ENCODE measurements at regions not wholly inside any gene's neighbourhood (a gene's known extent, or its start where the extent isn't known, plus 50 kb on each side); places are given as distances from the start of the nearest gene placed in this dataset.
A peak's percentile ranks its signal among the peaks of the same experiment; 100 is the strongest.

DNA sequence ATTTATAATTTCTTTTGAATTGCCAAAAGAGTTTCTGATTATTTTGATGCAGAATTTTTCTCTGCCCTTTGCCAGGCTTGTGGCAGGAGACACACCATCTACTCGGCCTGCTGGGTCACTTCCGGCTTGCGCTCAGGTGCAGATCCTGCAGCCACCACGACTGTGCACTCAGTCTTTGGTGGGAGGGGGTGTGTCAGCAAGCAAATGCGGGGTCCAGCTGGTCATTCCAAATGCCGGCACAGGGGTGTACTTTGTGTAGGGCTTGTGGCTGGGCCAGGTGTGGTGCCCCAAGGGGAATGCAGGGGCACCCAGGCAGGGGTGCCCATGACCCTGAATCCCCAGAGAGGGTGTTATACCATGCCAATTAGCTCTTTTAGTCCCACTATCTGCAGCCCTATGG, 673.0 kb downstream of the TLL1 start:
- TF ChIP-seq POLR2AphosphoS5 (IDR thresholded peaks at IDR 0.05) (no peak), POLR2A (IDR thresholded peaks at IDR 0.05) (no peak), EP300 (IDR thresholded peaks at IDR 0.05; ENCODE audit: low read depth) (no peak)
- TF ChIP-seq, protein P1, sequence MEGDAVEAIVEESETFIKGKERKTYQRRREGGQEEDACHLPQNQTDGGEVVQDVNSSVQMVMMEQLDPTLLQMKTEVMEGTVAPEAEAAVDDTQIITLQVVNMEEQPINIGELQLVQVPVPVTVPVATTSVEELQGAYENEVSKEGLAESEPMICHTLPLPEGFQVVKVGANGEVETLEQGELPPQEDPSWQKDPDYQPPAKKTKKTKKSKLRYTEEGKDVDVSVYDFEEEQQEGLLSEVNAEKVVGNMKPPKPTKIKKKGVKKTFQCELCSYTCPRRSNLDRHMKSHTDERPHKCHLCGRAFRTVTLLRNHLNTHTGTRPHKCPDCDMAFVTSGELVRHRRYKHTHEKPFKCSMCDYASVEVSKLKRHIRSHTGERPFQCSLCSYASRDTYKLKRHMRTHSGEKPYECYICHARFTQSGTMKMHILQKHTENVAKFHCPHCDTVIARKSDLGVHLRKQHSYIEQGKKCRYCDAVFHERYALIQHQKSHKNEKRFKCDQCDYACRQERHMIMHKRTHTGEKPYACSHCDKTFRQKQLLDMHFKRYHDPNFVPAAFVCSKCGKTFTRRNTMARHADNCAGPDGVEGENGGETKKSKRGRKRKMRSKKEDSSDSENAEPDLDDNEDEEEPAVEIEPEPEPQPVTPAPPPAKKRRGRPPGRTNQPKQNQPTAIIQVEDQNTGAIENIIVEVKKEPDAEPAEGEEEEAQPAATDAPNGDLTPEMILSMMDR (IDR thresholded peaks at IDR 0.05), result no peak
- intact Hi-C loops (cut with DNase I; ENCODE audit: low total_unique reads), result no loop called here

DNA sequence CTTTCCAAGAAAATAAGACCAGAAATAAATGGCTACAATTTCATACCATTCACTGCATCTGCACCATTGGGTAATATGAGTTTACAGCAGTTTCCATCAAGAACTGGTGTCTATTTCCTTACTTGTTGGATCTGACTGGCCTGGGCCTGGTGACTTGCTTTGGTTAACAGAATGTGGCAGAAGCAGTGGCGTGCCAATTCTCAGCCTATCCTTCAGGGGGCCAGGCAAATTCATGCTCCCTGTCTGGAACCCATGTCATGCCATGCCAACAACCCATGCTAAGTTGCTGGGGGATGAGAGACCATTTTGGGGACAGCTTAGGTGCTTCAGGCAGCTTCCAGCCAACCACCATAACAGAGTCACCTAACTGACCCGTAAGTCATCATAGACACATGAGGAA, 656.7 kb downstream of the SPOCK3 start:
- 91 to 92% methylated on average over 2 of the region's 2 CpGs for WGBS, 2 donors (ENCODE audit: low coverage in 1 of 2)
- no peaks in the 10 kb centered on the region for H3K27me3 ChIP-seq
- no peak for DNase-seq
- H3K4me1 ChIP-seq, result no peaks in the 10 kb centered on the region
- in situ Hi-C loops (cut with MboI; ENCODE audit: low pct_ligation_motif_present in 1 of 4, low pct_unique_long_range_greater_than_20kb in 1 of 4, low sequenced_read_pairs in 3 of 4), result loop anchor here in 2 of 4 donors (25.0 kb wide), 1 partner anchor 415 kb away; no protein-coding TSS in a partner anchor
- no peak overlapping the region for H3K4me3 ChIP-seq
- intact Hi-C loops (cut with DNase I; ENCODE audit: low total_unique reads), result no loop called here
- TF ChIP-seq POLR2AphosphoS5 (IDR thresholded peaks at IDR 0.05), result no peak
- TF ChIP-seq, protein P1 (IDR thresholded peaks at IDR 0.05), result no peak
- no peak for TF ChIP-seq EP300 (IDR thresholded peaks at IDR 0.05; ENCODE audit: low read depth)
- TF ChIP-seq POLR2A (IDR thresholded peaks at IDR 0.05), result no peak
- H3K9me3 ChIP-seq, result no peaks in the 10 kb centered on the region
- H3K36me3 ChIP-seq, result no peaks in the 10 kb centered on the region
- H3K27ac ChIP-seq, result no peak overlapping the region

More for the DNA sequence above, 673.0 kb downstream of the TLL1 start:
- H3K4me3 ChIP-seq, result no peak overlapping the region
- in situ Hi-C loops (cut with MboI; ENCODE audit: low pct_ligation_motif_present in 1 of 4, low pct_unique_long_range_greater_than_20kb in 1 of 4, low sequenced_read_pairs in 3 of 4), result no loop called here
- DNase-seq, result no peak
- H3K4me1 ChIP-seq, result no peaks in the 10 kb centered on the region
- no peak overlapping the region for H3K27ac ChIP-seq
- no peaks in the 10 kb centered on the region for H3K27me3 ChIP-seq
- 82 to 87% methylated on average over 2 to 6 of the region's 6 CpGs for WGBS, 2 donors (ENCODE audit: low coverage in 1 of 2)
- H3K36me3 ChIP-seq, result no peaks in the 10 kb centered on the region
- H3K9me3 ChIP-seq, result no peaks in the 10 kb centered on the region

DNA sequence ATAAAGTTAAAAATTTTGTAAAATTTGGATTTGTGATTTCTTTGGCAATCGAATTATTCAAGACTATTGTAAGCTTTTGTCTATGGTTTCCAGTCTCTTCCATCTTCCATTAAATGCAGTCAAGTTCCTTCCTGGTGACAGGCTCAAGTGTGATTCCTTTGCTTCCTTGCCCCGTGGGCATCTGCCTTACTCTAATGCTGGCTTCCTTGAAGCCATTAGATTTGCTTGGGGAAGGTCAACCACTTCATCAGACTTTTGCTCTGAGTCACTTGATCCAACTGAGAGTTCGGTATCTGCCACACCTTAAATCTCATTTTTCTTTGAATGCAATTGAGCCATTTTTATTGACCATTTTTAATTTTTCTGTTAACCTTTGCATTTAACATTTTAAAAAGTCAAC, 648.8 kb downstream of the SPOCK3 start:
- Histone ChIP-seq H3K27me3 (no peaks in the 10 kb centered on the region), H3K27ac (no peak overlapping the region), H3K9me3 (no peaks in the 10 kb centered on the region), H3K36me3 (no peaks in the 10 kb centered on the region), H3K4me1 (no peaks in the 10 kb centered on the region), H3K4me3 (no peak overlapping the region)
- DNase-seq, result no peak
- no peak for TF ChIP-seq POLR2AphosphoS5 (IDR thresholded peaks at IDR 0.05)
- TF ChIP-seq, protein P1 (IDR thresholded peaks at IDR 0.05), result no peak
- TF ChIP-seq EP300 (IDR thresholded peaks at IDR 0.05; ENCODE audit: low read depth), result no peak
- TF ChIP-seq POLR2A (IDR thresholded peaks at IDR 0.05), result no peak
- in situ Hi-C loops (cut with MboI; ENCODE audit: low pct_ligation_motif_present in 1 of 4, low pct_unique_long_range_greater_than_20kb in 1 of 4, low sequenced_read_pairs in 3 of 4), result loop anchor here in 2 of 4 donors (25.0 kb wide), 1 partner anchor 423 kb away; no protein-coding TSS in a partner anchor
- intact Hi-C loops (cut with DNase I; ENCODE audit: low total_unique reads), result no loop called here
- 66 to 73% methylated on average over 2 to 3 of the region's 3 CpGs for WGBS, 2 donors (ENCODE audit: low coverage in 1 of 2)

DNA sequence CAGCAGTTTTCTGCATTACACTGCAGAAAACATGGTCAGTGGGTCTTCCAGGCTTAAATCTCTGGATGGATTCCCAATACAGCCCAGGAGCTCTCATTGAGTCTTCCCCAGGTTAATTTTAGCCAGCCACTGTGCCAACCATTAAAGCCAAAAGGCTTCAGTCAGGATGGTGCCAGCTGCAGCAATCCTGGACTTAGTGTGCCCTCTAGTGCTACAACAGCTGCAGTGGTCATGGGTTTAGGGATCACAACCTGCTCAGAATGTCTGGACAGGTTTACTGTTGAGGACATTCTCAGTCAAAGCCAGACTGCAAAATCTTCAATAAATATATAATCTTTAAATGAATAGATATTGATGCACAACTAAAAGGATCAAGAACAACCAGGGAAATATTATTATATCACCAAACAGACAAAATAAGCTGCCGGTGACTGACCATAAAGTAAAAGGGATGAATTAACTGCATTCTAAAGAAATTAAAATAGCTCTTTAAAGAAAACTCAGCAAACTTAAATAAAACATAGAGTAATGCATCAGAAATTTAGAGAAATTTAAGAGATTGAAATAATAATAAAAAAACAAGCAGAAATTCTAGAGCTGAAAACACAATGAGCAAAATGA, 639.9 kb downstream of the SPOCK3 start:
- Histone ChIP-seq H3K4me3 (no peak overlapping the region), H3K27ac (no peak overlapping the region), H3K4me1 (no peaks in the 10 kb centered on the region), H3K36me3 (no peaks in the 10 kb centered on the region), H3K9me3 (no peaks in the 10 kb centered on the region), H3K27me3 (no peaks in the 10 kb centered on the region)
- DNase-seq, result peak; percentile 13
- in situ Hi-C loops (cut with MboI; ENCODE audit: low pct_ligation_motif_present in 1 of 4, low pct_unique_long_range_greater_than_20kb in 1 of 4, low sequenced_read_pairs in 3 of 4), result loop anchor here in 2 of 4 donors (25.0 kb wide), 1 partner anchor 432 kb away; no protein-coding TSS in a partner anchor
- intact Hi-C loops (cut with DNase I; ENCODE audit: low total_unique reads), result no loop called here
- TF ChIP-seq, protein P1 (IDR thresholded peaks at IDR 0.05), result peak in 4 of 5 experiments; percentile 38 to 49 (median 42)
- no peak for TF ChIP-seq POLR2AphosphoS5 (IDR thresholded peaks at IDR 0.05)
- 94 to 96% methylated on average over 1 of the region's 1 CpG for WGBS, 2 donors (ENCODE audit: low coverage in 1 of 2)
